Body of pancreas (tissue), 4 donors: ENCODE measurements at regions not wholly inside any gene's neighbourhood (a gene's known extent, or its start where the extent isn't known, plus 50 kb on each side); places are given as distances from the start of the nearest gene placed in this dataset.

Source experiments
- ATAC-seq: fragments of 150-250 bp; one replicate; pipeline ENCODE4 v1.9.1; 2016
- DNase-seq, 4 donors: peaks; one replicate each; pipeline ENCODE4 v3.0.0-alpha.2; 2019
- H3K27ac ChIP-seq, 4 donors: fragments of 200-600 bp; sonication (generic); 1 replicate in 3 of 4; 2 replicates in 1 of 4; pipeline versions ENCODE4 v1.5.1 to v1.6.1; 2016 to 2019; ENCODE audit warnings: mild to moderate bottlenecking in 1 of 4, mixed read lengths in 1 of 4, moderate library complexity in 1 of 4
- H3K27me3 ChIP-seq, 2 donors: fragments of 200-600 bp; sonication (generic); one replicate each; pipeline ENCODE4 v1.6.0; 2016; ENCODE audit warnings: mild to moderate bottlenecking in 1 of 2
- H3K36me3 ChIP-seq, 2 donors: fragments of 200-600 bp; sonication (generic); replicated peaks in 1 of 2; 2 replicates each; pipeline ENCODE4 v1.5.1; 2016; ENCODE audit warnings: low read depth in 2 of 2; ENCODE audit not compliant: insufficient read depth in 1 of 2
- H3K4me1 ChIP-seq: fragments of 200-600 bp; sonication (generic); one replicate; pipeline ENCODE4 v1.6.0; 2016
- H3K4me3 ChIP-seq, 2 donors: fragments of 200-600 bp; sonication (generic); 1 replicate in 1 of 2; 2 replicates in 1 of 2; pipeline ENCODE4 v1.5.1; 2016 to 2019
- H3K9me3 ChIP-seq, 3 donors: fragments of 200-600 bp; sonication (generic); 1 replicate in 2 of 3; 2 replicates in 1 of 3; pipeline ENCODE4 v1.5.1; 2016
- POLR2A ChIP-seq, 3 donors: fragments of 450-650 bp; IDR thresholded peaks; one replicate each; pipeline ENCODE4 v1.6.1; 2016; ENCODE audit warnings: antibody characterized with exemption in 3 of 3, mild to moderate bottlenecking in 2 of 3
- WGBS, 2 donors: methylation state at CpG; one replicate each; pipeline ENCODE4 v1.1.5; 2017; 5-methylcytosine and 5-hydroxymethylcytosine counted together
- intact Hi-C: fragments of 100-400 bp; cut with DNase I; formaldehyde crosslinking; loops from one replicate; pipeline ENCODE4 v1.15.1; 2023
- TF ChIP-seq, protein P1 (sequence below), 7 experiments: fragments of 450-650 bp in 4 of 7; fragments of 200-600 bp in 3 of 7; sonication (generic) in 3 of 7; IDR thresholded peaks; one replicate each; pipeline ENCODE4 v1.5.1; 2016 to 2019; ENCODE audit warnings: antibody characterized with exemption in 7 of 7

DNA sequence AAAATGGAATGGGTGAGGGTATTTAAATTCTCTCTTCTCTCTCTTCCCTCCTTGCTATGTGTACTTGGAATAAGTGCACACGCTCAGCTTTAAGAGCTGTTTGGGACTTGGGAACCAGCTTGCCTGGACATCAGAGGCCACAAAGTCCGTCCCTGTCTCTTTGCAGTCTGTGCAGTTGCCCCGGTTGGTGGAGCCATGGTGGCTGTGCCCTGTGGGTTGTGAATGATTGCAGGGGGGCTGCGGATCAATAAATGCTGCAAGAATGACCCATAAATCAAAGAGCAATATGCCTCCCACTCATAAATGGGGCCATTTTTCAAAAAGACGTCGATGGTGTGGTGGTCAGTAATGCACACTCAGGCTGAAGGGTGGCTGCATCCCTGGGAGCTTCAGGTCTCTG is 135.1 kb upstream of the CST7 start:
- H3K27me3 ChIP-seq = no peaks in the 10 kb centered on the region
- ATAC-seq = no peak
- intact Hi-C loops = no loop called here

GRCh38 chr20:24814556-24815195 is 134.4 kb upstream of the CST7 start:
- H3K9me3 ChIP-seq = no peaks in the 10 kb centered on the region
- no peaks in the 10 kb centered on the region for H3K27me3 ChIP-seq
- ATAC-seq (no peak), DNase-seq (no peak)
- no peaks in the 10 kb centered on the region for H3K36me3 ChIP-seq
- intact Hi-C loops = no loop called here
- no peak overlapping the region for H3K4me3 ChIP-seq
- no peaks in the 10 kb centered on the region for H3K4me1 ChIP-seq
- 49 to 62% methylated on average over 8 to 9 of the region's 9 CpGs for WGBS, 2 donors
- no peak overlapping the region for H3K27ac ChIP-seq
- TF ChIP-seq POLR2A (IDR thresholded peaks at IDR 0.05) = no peak
- TF ChIP-seq, protein P1, sequence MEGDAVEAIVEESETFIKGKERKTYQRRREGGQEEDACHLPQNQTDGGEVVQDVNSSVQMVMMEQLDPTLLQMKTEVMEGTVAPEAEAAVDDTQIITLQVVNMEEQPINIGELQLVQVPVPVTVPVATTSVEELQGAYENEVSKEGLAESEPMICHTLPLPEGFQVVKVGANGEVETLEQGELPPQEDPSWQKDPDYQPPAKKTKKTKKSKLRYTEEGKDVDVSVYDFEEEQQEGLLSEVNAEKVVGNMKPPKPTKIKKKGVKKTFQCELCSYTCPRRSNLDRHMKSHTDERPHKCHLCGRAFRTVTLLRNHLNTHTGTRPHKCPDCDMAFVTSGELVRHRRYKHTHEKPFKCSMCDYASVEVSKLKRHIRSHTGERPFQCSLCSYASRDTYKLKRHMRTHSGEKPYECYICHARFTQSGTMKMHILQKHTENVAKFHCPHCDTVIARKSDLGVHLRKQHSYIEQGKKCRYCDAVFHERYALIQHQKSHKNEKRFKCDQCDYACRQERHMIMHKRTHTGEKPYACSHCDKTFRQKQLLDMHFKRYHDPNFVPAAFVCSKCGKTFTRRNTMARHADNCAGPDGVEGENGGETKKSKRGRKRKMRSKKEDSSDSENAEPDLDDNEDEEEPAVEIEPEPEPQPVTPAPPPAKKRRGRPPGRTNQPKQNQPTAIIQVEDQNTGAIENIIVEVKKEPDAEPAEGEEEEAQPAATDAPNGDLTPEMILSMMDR (IDR thresholded peaks at IDR 0.05) = no peak

More for the DNA sequence above, 135.1 kb upstream of the CST7 start:
- no peak overlapping the region for H3K27ac ChIP-seq
- H3K4me3 ChIP-seq = no peak overlapping the region
- TF ChIP-seq, protein P1 (IDR thresholded peaks at IDR 0.05) = no peak
- TF ChIP-seq POLR2A (IDR thresholded peaks at IDR 0.05) = no peak
- no peaks in the 10 kb centered on the region for H3K4me1 ChIP-seq
- WGBS, 2 donors = 29 to 31% methylated on average over 6 of the region's 6 CpGs
- H3K36me3 ChIP-seq = no peaks in the 10 kb centered on the region
- DNase-seq = no peak
- H3K9me3 ChIP-seq = no peaks in the 10 kb centered on the region

DNA sequence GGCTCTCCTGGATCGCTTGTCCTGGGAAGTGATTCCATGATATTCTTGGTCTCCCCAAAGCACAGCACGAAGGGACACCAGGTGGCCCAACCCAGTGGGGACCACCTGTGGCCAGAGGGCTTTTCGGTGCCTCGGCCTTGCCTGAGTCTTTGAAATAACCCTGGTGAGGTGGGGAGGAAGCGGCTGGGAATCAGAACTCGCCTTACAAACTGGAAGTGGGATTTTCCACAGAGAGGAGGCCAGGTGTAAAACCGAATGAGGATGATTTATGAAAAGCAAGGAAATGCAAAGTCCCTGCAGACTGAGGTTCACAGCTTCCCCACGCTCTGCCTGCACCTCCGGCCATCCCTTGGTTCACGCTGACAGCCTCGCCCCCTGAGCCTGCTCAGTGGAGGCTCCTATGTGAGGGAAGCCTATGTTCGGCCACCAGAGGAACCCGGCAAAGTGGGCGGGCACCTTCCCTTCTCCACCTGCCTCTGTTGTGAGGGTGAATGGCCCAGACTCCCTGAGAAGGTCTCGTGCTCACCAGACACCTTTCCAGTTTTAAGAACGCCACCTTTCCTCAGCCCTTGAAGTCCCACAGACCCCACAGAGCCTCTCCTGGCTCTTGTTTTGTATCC is 133.8 kb upstream of the CST7 start:
- no peak for TF ChIP-seq POLR2A (IDR thresholded peaks at IDR 0.05)
- TF ChIP-seq, protein P1 (IDR thresholded peaks at IDR 0.05) = no peak
- Histone ChIP-seq H3K36me3 (no peaks in the 10 kb centered on the region), H3K27me3 (no peaks in the 10 kb centered on the region), H3K4me1 (no peaks in the 10 kb centered on the region), H3K9me3 (no peaks in the 10 kb centered on the region), H3K27ac (no peak overlapping the region), H3K4me3 (no peak overlapping the region)
- no peak for ATAC-seq
- intact Hi-C loops = no loop called here
- 44 to 65% methylated on average over 10 to 16 of the region's 16 CpGs for WGBS, 2 donors
- no peak for DNase-seq

DNA sequence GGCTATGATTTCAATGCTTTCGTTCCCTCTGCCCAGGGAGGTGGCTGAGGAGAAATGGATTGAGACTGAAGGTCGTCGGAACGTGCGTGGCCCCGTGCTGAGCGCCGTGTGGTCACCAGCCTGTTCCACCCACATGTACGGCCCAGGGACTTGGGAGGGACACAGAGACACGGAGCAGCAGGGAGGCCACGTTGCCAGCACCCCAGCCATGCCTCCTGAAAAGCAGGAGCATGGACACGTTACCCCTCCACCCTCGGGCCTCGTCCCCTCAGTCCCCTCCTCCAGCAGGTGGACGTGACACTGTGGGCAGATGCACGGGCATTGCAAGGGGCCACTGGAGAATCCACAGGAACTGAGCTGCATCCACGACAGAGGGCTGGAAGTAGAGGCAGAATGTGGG is 133.1 kb upstream of the CST7 start:
- Histone ChIP-seq H3K4me3 (no peak overlapping the region), H3K27ac (no peak overlapping the region), H3K4me1 (no peaks in the 10 kb centered on the region), H3K36me3 (no peaks in the 10 kb centered on the region), H3K27me3 (no peaks in the 10 kb centered on the region), H3K9me3 (no peaks in the 10 kb centered on the region)
- DNase-seq (no peak), ATAC-seq (no peak)
- intact Hi-C loops = no loop called here
- 57 to 68% methylated on average over 17 of the region's 17 CpGs for WGBS, 2 donors
- TF ChIP-seq, protein P1 (IDR thresholded peaks at IDR 0.05) = no peak
- TF ChIP-seq POLR2A (IDR thresholded peaks at IDR 0.05) = no peak

GRCh38 chr20:24816431-24816830 is 132.6 kb upstream of the CST7 start:
- DNase-seq (no peak), ATAC-seq (no peak)
- intact Hi-C loops = no loop called here
- Histone ChIP-seq H3K27ac (no peak overlapping the region), H3K9me3 (no peaks in the 10 kb centered on the region), H3K36me3 (no peaks in the 10 kb centered on the region), H3K4me3 (no peak overlapping the region), H3K4me1 (no peaks in the 10 kb centered on the region), H3K27me3 (no peaks in the 10 kb centered on the region)
- WGBS, 2 donors = 56 to 61% methylated on average over 6 of the region's 6 CpGs
- no peak for TF ChIP-seq POLR2A (IDR thresholded peaks at IDR 0.05)
